ENCODE measurements at regions not wholly inside any gene's neighbourhood (a gene's known extent, or its start where the extent isn't known, plus 50 kb on each side); places are given as distances from the start of the nearest gene placed in this dataset.

GRCh38 chr5:58202941-58203444 lies 256.9 kb downstream of the PLK2 start:
- TF ChIP-seq, protein P1, sequence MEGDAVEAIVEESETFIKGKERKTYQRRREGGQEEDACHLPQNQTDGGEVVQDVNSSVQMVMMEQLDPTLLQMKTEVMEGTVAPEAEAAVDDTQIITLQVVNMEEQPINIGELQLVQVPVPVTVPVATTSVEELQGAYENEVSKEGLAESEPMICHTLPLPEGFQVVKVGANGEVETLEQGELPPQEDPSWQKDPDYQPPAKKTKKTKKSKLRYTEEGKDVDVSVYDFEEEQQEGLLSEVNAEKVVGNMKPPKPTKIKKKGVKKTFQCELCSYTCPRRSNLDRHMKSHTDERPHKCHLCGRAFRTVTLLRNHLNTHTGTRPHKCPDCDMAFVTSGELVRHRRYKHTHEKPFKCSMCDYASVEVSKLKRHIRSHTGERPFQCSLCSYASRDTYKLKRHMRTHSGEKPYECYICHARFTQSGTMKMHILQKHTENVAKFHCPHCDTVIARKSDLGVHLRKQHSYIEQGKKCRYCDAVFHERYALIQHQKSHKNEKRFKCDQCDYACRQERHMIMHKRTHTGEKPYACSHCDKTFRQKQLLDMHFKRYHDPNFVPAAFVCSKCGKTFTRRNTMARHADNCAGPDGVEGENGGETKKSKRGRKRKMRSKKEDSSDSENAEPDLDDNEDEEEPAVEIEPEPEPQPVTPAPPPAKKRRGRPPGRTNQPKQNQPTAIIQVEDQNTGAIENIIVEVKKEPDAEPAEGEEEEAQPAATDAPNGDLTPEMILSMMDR (conservative IDR thresholded peaks at IDR 0.05; ENCODE audit: low read depth, low read length), result no peak
- DNase-seq (ENCODE audit: low read depth), result no peak
- H3K4me3 ChIP-seq (ENCODE audit: low read depth, low read length), result no peak overlapping the region

- TF ChIP-seq, protein P1 (conservative IDR thresholded peaks at IDR 0.05; ENCODE audit: low read depth, low read length), result no peak
- DNase-seq (ENCODE audit: low read depth), result no peak
These were observed 257.8 kb downstream of the PLK2 start for GRCh38 chr5:58201922-58202648.

GRCh38 chr5:58200451-58200850 lies 259.4 kb downstream of the PLK2 start:
- no peak overlapping the region for H3K4me3 ChIP-seq (ENCODE audit: low read depth, low read length)
- no peak for DNase-seq (ENCODE audit: low read depth)
- TF ChIP-seq, protein P1 (conservative IDR thresholded peaks at IDR 0.05; ENCODE audit: low read depth, low read length), result no peak

More at GRCh38 chr5:58201922-58202648, 257.8 kb downstream of the PLK2 start:
- H3K4me3 ChIP-seq (ENCODE audit: low read depth, low read length), result no peak overlapping the region

GRCh38 chr5:58199087-58199486 lies 260.8 kb downstream of the PLK2 start:
- TF ChIP-seq, protein P1 (conservative IDR thresholded peaks at IDR 0.05; ENCODE audit: low read depth, low read length), result no peak
- DNase-seq (ENCODE audit: low read depth), result no peak
- H3K4me3 ChIP-seq (ENCODE audit: low read depth, low read length), result no peak overlapping the region

GRCh38 chr5:58198330-58198729 lies 261.6 kb downstream of the PLK2 start:
- DNase-seq (ENCODE audit: low read depth), result no peak
- H3K4me3 ChIP-seq (ENCODE audit: low read depth, low read length), result no peak overlapping the region
- TF ChIP-seq, protein P1 (conservative IDR thresholded peaks at IDR 0.05; ENCODE audit: low read depth, low read length), result no peak

DNA sequence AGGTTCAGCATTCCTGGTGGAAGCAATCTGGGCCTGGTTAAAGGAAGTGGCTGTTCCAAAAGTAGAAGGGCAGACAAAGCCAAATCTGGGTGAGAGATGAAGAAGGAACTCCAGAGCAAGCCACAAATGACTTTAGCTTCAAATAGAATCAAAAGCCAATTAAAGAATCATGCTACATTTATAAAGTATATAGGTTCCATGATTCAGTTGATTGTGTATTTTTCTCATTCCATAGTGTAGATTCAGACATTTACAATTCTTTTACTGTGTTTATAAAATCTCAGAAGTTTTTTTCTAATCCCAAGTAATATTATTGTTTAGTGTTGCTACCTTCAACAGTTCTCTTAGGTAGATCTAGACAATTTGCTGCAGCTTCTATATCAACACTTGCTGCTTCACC lies 262.0 kb downstream of the PLK2 start:
- H3K4me3 ChIP-seq (ENCODE audit: low read depth, low read length), result no peak overlapping the region
- TF ChIP-seq, protein P1 (conservative IDR thresholded peaks at IDR 0.05; ENCODE audit: low read depth, low read length), result no peak
- no peak for DNase-seq (ENCODE audit: low read depth)

DNA sequence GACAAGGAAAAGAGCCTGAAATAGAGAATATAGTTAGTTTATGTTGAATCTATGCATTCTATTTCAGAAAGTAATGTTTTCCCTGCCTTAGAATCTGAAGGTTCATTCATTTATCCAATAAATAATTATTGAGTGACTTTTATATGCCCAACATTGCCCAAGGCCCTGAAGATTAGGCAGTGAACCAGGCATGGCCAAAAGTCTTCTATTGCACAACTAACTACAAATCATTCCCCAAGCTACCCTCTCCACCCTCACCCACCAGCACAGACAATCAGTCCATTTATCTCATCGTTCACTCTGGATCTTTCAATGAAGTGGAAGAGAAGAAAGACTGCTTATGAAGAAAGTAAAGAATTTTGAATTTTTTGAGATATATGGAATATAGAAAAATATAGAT lies 268.4 kb downstream of the PLK2 start:
- TF ChIP-seq, protein P1 (conservative IDR thresholded peaks at IDR 0.05; ENCODE audit: low read depth, low read length), result no peak

More for the DNA sequence above, 268.4 kb downstream of the PLK2 start:
- no peak for DNase-seq (ENCODE audit: low read depth)
- H3K4me3 ChIP-seq (ENCODE audit: low read depth, low read length), result no peak overlapping the region
